ENCODE measurements at regions not wholly inside any gene's neighbourhood (a gene's known extent, or its start where the extent isn't known, plus 50 kb on each side); places are given as distances from the start of the nearest gene placed in this dataset.
"Not testable (repeated sequence)": the region's sequence is repeated elsewhere in the genome, so short reads cannot be mapped to it uniquely, and the experiment has no call there.

GRCh38 chr5:100119903-100120302 is 415.3 kb upstream of the FAM174A start:
- no peak overlapping the region for H3K27ac Mint-ChIP-seq
- H3K27me3 Mint-ChIP-seq (ENCODE audit: insufficient read depth), result no peaks in the 10 kb centered on the region
- H3K4me3 ChIP-seq (ENCODE audit: low read length), result no peak overlapping the region
- no peaks in the 10 kb centered on the region for H3K9me3 ChIP-seq (ENCODE audit: control insufficient read depth, low read length)
- H3K4me1 Mint-ChIP-seq, result no peaks in the 10 kb centered on the region
- no peak overlapping the region for H3K27ac ChIP-seq (ENCODE audit: low read depth, low read length)
- no peak overlapping the region for H3K4me3 Mint-ChIP-seq
- no peaks in the 10 kb centered on the region for H3K9me3 Mint-ChIP-seq
- H3K4me1 ChIP-seq (ENCODE audit: control insufficient read depth, insufficient read depth, low read length), result no peaks in the 10 kb centered on the region
- DNase-seq, result no peak
- H3K27me3 ChIP-seq (ENCODE audit: control insufficient read depth, insufficient read depth, low read length, poor library complexity, severe bottlenecking), result no peaks in the 10 kb centered on the region
- WGBS, 2 experiments (ENCODE audit: insufficient coverage in 1 of 2, insufficient read length in 1 of 2), result 92% methylated on average over 1 of the region's 1 CpG; no CpG with 5 or more reads in 1 of the 2 experiments
- no peak overlapping the region for H3K9ac ChIP-seq (ENCODE audit: extremely low read depth, low read length, poor library complexity, severe bottlenecking)
- no peaks in the 10 kb centered on the region for H3K36me3 Mint-ChIP-seq (ENCODE audit: low read depth)
- no peaks in the 10 kb centered on the region for H3K36me3 ChIP-seq (ENCODE audit: control insufficient read depth, insufficient read depth, low read length)
- TF ChIP-seq, protein P1, sequence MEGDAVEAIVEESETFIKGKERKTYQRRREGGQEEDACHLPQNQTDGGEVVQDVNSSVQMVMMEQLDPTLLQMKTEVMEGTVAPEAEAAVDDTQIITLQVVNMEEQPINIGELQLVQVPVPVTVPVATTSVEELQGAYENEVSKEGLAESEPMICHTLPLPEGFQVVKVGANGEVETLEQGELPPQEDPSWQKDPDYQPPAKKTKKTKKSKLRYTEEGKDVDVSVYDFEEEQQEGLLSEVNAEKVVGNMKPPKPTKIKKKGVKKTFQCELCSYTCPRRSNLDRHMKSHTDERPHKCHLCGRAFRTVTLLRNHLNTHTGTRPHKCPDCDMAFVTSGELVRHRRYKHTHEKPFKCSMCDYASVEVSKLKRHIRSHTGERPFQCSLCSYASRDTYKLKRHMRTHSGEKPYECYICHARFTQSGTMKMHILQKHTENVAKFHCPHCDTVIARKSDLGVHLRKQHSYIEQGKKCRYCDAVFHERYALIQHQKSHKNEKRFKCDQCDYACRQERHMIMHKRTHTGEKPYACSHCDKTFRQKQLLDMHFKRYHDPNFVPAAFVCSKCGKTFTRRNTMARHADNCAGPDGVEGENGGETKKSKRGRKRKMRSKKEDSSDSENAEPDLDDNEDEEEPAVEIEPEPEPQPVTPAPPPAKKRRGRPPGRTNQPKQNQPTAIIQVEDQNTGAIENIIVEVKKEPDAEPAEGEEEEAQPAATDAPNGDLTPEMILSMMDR (conservative IDR thresholded peaks at IDR 0.05), result no peak

GRCh38 chr5:100110497-100110896 is 424.7 kb upstream of the FAM174A start:
- TF ChIP-seq, protein P1 (conservative IDR thresholded peaks at IDR 0.05), result no peak
- H3K9me3 Mint-ChIP-seq, result peaks cover 33% of the 10 kb centered on the region
- 82 to 85% methylated on average over 2 of the region's 2 CpGs for WGBS, 2 experiments (ENCODE audit: insufficient coverage in 1 of 2, insufficient read length in 1 of 2)

GRCh38 chr5:100108883-100109282 is 426.3 kb upstream of the FAM174A start:
- no peak overlapping the region for H3K27ac Mint-ChIP-seq
- H3K9me3 Mint-ChIP-seq, result peaks cover 33% of the 10 kb centered on the region
- Histone ChIP-seq H3K27me3 (ENCODE audit: control insufficient read depth, insufficient read depth, low read length, poor library complexity, severe bottlenecking) (no peaks in the 10 kb centered on the region), H3K36me3 (ENCODE audit: control insufficient read depth, insufficient read depth, low read length) (no peaks in the 10 kb centered on the region), H3K4me3 (ENCODE audit: low read length) (no peak overlapping the region), H3K27ac (ENCODE audit: low read depth, low read length) (no peak overlapping the region), H3K4me1 (ENCODE audit: control insufficient read depth, insufficient read depth, low read length) (no peaks in the 10 kb centered on the region), H3K9me3 (ENCODE audit: control insufficient read depth, low read length) (peaks cover 17% of the 10 kb centered on the region), H3K9ac (ENCODE audit: extremely low read depth, low read length, poor library complexity, severe bottlenecking) (no peak overlapping the region)
- H3K27me3 Mint-ChIP-seq (ENCODE audit: insufficient read depth), result no peaks in the 10 kb centered on the region
- no peaks in the 10 kb centered on the region for H3K4me1 Mint-ChIP-seq
- no peak for DNase-seq
- no peaks in the 10 kb centered on the region for H3K36me3 Mint-ChIP-seq (ENCODE audit: low read depth)
- 74 to 83% methylated on average over 1 to 3 of the region's 3 CpGs for WGBS, 2 experiments (ENCODE audit: insufficient coverage in 1 of 2, insufficient read length in 1 of 2)
- no peak overlapping the region for H3K4me3 Mint-ChIP-seq
- TF ChIP-seq, protein P1 (conservative IDR thresholded peaks at IDR 0.05), result no peak

More at GRCh38 chr5:100110497-100110896, 424.7 kb upstream of the FAM174A start:
- Histone ChIP-seq H3K9ac (ENCODE audit: extremely low read depth, low read length, poor library complexity, severe bottlenecking) (no peak overlapping the region), H3K27me3 (ENCODE audit: control insufficient read depth, insufficient read depth, low read length, poor library complexity, severe bottlenecking) (no peaks in the 10 kb centered on the region), H3K9me3 (ENCODE audit: control insufficient read depth, low read length) (peaks cover 17% of the 10 kb centered on the region), H3K4me3 (ENCODE audit: low read length) (no peak overlapping the region), H3K36me3 (ENCODE audit: control insufficient read depth, insufficient read depth, low read length) (no peaks in the 10 kb centered on the region), H3K27ac (ENCODE audit: low read depth, low read length) (no peak overlapping the region), H3K4me1 (ENCODE audit: control insufficient read depth, insufficient read depth, low read length) (no peaks in the 10 kb centered on the region)
- Mint-ChIP-seq H3K4me1 (no peaks in the 10 kb centered on the region), H3K27me3 (ENCODE audit: insufficient read depth) (no peaks in the 10 kb centered on the region), H3K27ac (no peak overlapping the region), H3K4me3 (no peak overlapping the region), H3K36me3 (ENCODE audit: low read depth) (no peaks in the 10 kb centered on the region)
- DNase-seq, result no peak

- H3K27me3 Mint-ChIP-seq (ENCODE audit: insufficient read depth); DNase-seq; H3K4me1 Mint-ChIP-seq; H3K9me3 ChIP-seq (ENCODE audit: control insufficient read depth, low read length); H3K27me3 ChIP-seq (ENCODE audit: control insufficient read depth, insufficient read depth, low read length, poor library complexity, severe bottlenecking); H3K36me3 Mint-ChIP-seq (ENCODE audit: low read depth); H3K4me3 Mint-ChIP-seq; H3K36me3 ChIP-seq (ENCODE audit: control insufficient read depth, insufficient read depth, low read length); H3K27ac ChIP-seq (ENCODE audit: low read depth, low read length); H3K4me1 ChIP-seq (ENCODE audit: control insufficient read depth, insufficient read depth, low read length); H3K4me3 ChIP-seq (ENCODE audit: low read length); H3K27ac Mint-ChIP-seq; H3K9ac ChIP-seq (ENCODE audit: extremely low read depth, low read length, poor library complexity, severe bottlenecking): not testable (repeated sequence)
- WGBS, 2 experiments (ENCODE audit: insufficient coverage in 1 of 2, insufficient read length in 1 of 2), result no CpG with 5 or more reads among the region's 1 CpG
- peaks cover 12% of the 10 kb centered on the region for H3K9me3 Mint-ChIP-seq
These were observed 431.5 kb upstream of the FAM174A start for GRCh38 chr5:100103592-100104119.

GRCh38 chr5:100101466-100101865 is 433.7 kb upstream of the FAM174A start:
- H3K4me1 ChIP-seq (ENCODE audit: control insufficient read depth, insufficient read depth, low read length); H3K9me3 Mint-ChIP-seq; H3K36me3 Mint-ChIP-seq (ENCODE audit: low read depth); H3K9me3 ChIP-seq (ENCODE audit: control insufficient read depth, low read length); H3K27ac Mint-ChIP-seq; H3K4me3 Mint-ChIP-seq; H3K4me3 ChIP-seq (ENCODE audit: low read length); H3K36me3 ChIP-seq (ENCODE audit: control insufficient read depth, insufficient read depth, low read length); H3K27me3 ChIP-seq (ENCODE audit: control insufficient read depth, insufficient read depth, low read length, poor library complexity, severe bottlenecking); DNase-seq; H3K27me3 Mint-ChIP-seq (ENCODE audit: insufficient read depth); H3K9ac ChIP-seq (ENCODE audit: extremely low read depth, low read length, poor library complexity, severe bottlenecking); H3K27ac ChIP-seq (ENCODE audit: low read depth, low read length); H3K4me1 Mint-ChIP-seq: not testable (repeated sequence)
- 85% methylated on average over 1 of the region's 2 CpGs; no CpG with 5 or more reads in 1 of the 2 experiments for WGBS, 2 experiments (ENCODE audit: insufficient coverage in 1 of 2, insufficient read length in 1 of 2)

Data from endodermal cell (in vitro differentiated cells).